Prostate gland (tissue), 2 donors: ENCODE measurements at regions not wholly inside any gene's neighbourhood (a gene's known extent, or its start where the extent isn't known, plus 50 kb on each side); places are given as distances from the start of the nearest gene placed in this dataset.

Experiments
- POLR2A ChIP-seq: fragments of 450-650 bp; IDR thresholded peaks from one replicate; pipeline ENCODE4 v1.6.1; 2016; ENCODE audit warnings: antibody characterized with exemption, mild to moderate bottlenecking
- POLR2AphosphoS5 ChIP-seq: sonication (generic); formaldehyde crosslinking; IDR thresholded peaks from one replicate; pipeline ENCODE4 v1.6.1; 2017; ENCODE audit warnings: antibody characterized with exemption
- TF ChIP-seq, protein P1 (sequence below), 4 experiments: fragments of 200-600 bp in 2 of 4; fragments of 450-650 bp in 2 of 4; sonication (generic) in 2 of 4; IDR thresholded peaks; 1 replicate in 3 of 4; 2 replicates in 1 of 4; pipeline ENCODE4 v1.5.1; 2016 to 2019; ENCODE audit warnings: antibody characterized with exemption in 4 of 4, mild to moderate bottlenecking in 2 of 4, moderate library complexity in 2 of 4

DNA sequence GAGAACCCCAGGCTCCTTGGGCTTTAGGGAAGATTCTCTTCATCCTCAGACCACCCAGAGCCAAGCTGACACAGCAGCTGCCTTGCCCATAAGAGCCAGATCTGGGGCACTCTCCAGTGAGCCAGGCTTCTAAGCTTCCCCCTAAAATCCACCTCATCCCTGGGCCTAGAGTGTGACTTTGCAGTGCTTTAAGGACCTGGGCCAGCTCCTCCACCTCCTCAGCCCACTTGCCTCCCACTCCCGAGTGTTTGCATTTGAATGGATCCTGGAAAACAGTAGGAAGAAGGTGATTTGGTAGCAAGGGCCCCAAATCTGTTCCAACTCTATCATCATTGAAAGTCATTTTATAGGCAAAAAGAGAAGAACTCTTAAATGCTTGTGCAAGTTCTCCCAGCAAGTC lies 108.7 kb upstream of the UBL3 start:
- TF ChIP-seq, protein P1, sequence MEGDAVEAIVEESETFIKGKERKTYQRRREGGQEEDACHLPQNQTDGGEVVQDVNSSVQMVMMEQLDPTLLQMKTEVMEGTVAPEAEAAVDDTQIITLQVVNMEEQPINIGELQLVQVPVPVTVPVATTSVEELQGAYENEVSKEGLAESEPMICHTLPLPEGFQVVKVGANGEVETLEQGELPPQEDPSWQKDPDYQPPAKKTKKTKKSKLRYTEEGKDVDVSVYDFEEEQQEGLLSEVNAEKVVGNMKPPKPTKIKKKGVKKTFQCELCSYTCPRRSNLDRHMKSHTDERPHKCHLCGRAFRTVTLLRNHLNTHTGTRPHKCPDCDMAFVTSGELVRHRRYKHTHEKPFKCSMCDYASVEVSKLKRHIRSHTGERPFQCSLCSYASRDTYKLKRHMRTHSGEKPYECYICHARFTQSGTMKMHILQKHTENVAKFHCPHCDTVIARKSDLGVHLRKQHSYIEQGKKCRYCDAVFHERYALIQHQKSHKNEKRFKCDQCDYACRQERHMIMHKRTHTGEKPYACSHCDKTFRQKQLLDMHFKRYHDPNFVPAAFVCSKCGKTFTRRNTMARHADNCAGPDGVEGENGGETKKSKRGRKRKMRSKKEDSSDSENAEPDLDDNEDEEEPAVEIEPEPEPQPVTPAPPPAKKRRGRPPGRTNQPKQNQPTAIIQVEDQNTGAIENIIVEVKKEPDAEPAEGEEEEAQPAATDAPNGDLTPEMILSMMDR (IDR thresholded peaks at IDR 0.05), result no peak
- TF ChIP-seq POLR2A (no peak), POLR2AphosphoS5 (no peak)
